Left lung (tissue), 4 donors: ENCODE measurements at regions not wholly inside any gene's neighbourhood (a gene's known extent, or its start where the extent isn't known, plus 50 kb on each side); places are given as distances from the start of the nearest gene placed in this dataset.

Experiments
- ATAC-seq: fragments of 200-7000 bp; cut with Tn5 transposase; one replicate; pipeline ENCODE4 v1.9.1; 2020; ENCODE audit warnings: moderate library complexity
- DNase-seq, 4 donors: peaks; one replicate each; pipeline ENCODE4 v3.0.0-alpha.2; 2013 to 2020
- H3K27ac ChIP-seq, 2 donors: fragments of 200-600 bp; sonication (generic) in 1 of 2; one replicate each; pipeline versions ENCODE4 v1.5.0 to v1.8.0; 2020 to 2021
- H3K27me3 ChIP-seq, 2 donors: fragments of 200-600 bp; sonication (generic) in 1 of 2; one replicate each; pipeline versions ENCODE4 v1.5.0 to v1.8.0; 2020 to 2021
- H3K36me3 ChIP-seq, 2 donors: fragments of 200-600 bp; sonication (generic) in 1 of 2; one replicate each; pipeline versions ENCODE4 v1.5.0 to v1.8.0; 2020 to 2021
- H3K4me1 ChIP-seq, 2 donors: fragments of 200-600 bp; one replicate each; pipeline ENCODE4 v1.8.0; 2021
- H3K4me3 ChIP-seq, 2 donors: fragments of 200-600 bp; sonication (generic) in 1 of 2; one replicate each; pipeline versions ENCODE4 v1.5.0 to v1.8.0; 2020 to 2021; ENCODE audit warnings: mild to moderate bottlenecking in 1 of 2
- H3K9me3 ChIP-seq, 2 donors: fragments of 200-600 bp; sonication (generic) in 1 of 2; one replicate each; pipeline versions ENCODE4 v1.5.0 to v1.8.0; 2020 to 2021
- CTCF ChIP-seq, 2 donors: fragments of 200-600 bp; sonication (generic) in 1 of 2; IDR thresholded peaks; one replicate each; pipeline versions ENCODE4 v1.5.0 to v1.8.0; 2021; ENCODE audit warnings: antibody characterized with exemption in 2 of 2
- intact Hi-C, 2 donors: fragments of 100-400 bp; cut with DNase I; formaldehyde crosslinking; loops; one replicate each; pipeline versions ENCODE4 v1.11.2 to v1.14.2; 2022
- donor health status: DM: no; HTN: yes; CAD: no.
- donor health status: DM: no; HTN: no; CAD: no.

GRCh38 chr11:100635194-100635593, 51.9 kb upstream of the ARHGAP42 start:
- no peak for DNase-seq
- no peaks in the 10 kb centered on the region for H3K4me1 ChIP-seq

GRCh38 chr11:100636536-100636935, 50.6 kb upstream of the ARHGAP42 start:
- H3K4me3 ChIP-seq = no peak overlapping the region
- ATAC-seq (no peak), DNase-seq (no peak)
- no peaks in the 10 kb centered on the region for H3K27me3 ChIP-seq
- no peak overlapping the region for H3K27ac ChIP-seq
- peaks cover 0 to 2% of the 10 kb centered on the region in 2 donors for H3K9me3 ChIP-seq
- intact Hi-C loops = no loop called here
- TF ChIP-seq CTCF (IDR thresholded peaks at IDR 0.05) = no peak
- H3K36me3 ChIP-seq = no peaks in the 10 kb centered on the region
- no peaks in the 10 kb centered on the region for H3K4me1 ChIP-seq

More at GRCh38 chr11:100635194-100635593, 51.9 kb upstream of the ARHGAP42 start:
- Histone ChIP-seq H3K36me3 (no peaks in the 10 kb centered on the region), H3K27ac (no peak overlapping the region), H3K9me3 (peaks cover 0 to 2% of the 10 kb centered on the region in 2 donors), H3K27me3 (no peaks in the 10 kb centered on the region), H3K4me3 (no peak overlapping the region)
- TF ChIP-seq CTCF (IDR thresholded peaks at IDR 0.05) = no peak
- no peak for ATAC-seq
- intact Hi-C loops = no loop called here
